Ureter (tissue), 1 donor: ENCODE measurements at regions not wholly inside any gene's neighbourhood (a gene's known extent, or its start where the extent isn't known, plus 50 kb on each side); places are given as distances from the start of the nearest gene placed in this dataset.

Experiments
- DNase-seq: peaks from one replicate; pipeline ENCODE4 v3.0.0-alpha.2; 2020; ENCODE audit warnings: low spot score
- donor health status: DM: yes; HTN: yes; CAD: no.

DNA sequence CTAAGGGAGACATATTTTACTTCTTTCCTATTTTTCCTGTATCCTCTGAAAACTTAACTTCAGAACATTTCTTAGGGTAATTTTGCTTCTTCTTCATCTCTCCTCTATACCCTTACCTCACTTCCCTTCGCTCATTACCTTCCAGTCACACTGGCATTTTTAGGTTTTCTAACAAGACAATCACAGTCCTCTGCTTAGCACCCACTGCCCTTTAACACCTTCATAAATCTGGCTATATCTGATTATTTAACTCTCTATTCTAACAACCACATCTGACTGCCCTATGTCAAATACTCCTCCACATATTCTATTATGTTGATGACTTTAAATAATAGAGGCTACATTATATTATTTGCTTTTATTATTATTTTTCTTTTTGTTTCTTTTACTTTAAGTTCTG is 1058.0 kb upstream of the CNTN5 start:
- no peak for DNase-seq

GRCh38 chr11:97963528-97964331 is 1057.0 kb upstream of the CNTN5 start:
- DNase-seq: no peak

DNA sequence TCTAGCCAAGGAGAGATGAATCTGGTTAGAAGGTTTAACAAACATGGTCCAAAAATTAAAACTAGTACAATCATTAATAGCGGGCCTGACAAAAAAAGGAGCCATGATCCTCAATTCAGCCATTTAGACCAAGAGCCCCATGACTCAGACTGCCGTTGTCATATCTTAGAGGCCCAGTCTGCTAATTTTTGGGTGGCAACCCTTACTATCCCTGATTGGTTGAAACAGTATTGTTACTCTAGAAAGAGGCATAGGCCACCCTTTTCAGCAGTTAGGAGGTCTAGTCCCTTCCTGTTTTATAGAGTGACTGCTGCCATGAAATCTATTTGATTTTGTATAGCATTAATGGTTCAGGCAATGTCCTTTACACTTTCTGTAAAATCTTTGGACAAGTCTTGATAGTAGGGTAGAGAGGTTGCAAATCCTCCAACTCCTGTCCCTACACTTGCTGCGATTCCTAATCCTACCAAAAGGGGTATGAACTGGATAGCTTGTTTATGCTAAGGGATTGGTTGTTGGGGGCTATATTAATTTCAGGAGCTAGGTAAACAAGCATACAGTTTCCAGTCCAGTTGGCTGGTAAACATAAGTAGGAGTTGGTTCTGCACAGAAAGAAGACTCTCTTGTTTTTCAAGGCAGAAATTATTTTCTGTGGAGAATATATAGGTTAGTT is 1056.3 kb upstream of the CNTN5 start:
- DNase-seq: no peak

DNA sequence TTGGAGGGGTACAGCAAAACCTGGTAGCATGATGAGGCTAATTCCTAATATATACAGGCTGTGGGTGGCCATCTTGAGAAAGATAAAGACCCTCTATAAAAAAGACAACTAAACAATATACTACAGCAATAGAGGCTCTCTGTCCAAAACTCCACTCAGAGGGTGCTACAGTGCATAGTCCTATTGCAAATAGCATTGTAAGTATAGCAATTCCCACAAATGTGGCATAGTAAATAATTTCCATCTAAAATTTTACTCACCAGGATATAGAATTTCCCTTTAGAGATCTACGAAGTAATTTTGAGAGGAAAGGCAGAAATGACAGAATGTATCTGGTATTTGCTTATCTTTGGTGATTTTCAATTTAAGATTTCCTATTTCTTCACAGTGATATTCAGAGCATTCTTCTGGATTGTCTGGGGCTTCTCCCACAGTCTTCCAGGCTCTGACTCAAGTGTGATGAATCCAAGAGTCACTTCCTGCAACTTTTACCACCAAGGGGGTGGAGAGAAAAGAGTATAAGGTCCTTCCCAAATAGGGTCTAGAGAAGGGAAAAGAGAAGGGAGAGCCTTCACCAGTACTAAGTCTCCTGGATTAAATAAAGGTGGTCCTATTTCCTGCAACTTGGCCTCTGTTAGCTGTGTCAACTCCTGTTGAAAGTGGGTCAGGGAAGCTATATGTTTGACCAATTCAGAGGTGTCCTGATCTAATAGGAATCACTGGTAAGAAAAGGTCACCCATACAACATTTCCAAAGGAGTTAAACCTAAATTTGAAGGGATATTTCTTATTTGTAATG is 1054.7 kb upstream of the CNTN5 start:
- DNase-seq: no peak

- no peak for DNase-seq
These were observed 1053.8 kb upstream of the CNTN5 start for GRCh38 chr11:97966901-97967300.

- no peak for DNase-seq
These were observed 1052.7 kb upstream of the CNTN5 start for GRCh38 chr11:97968071-97968470.

- no peak for DNase-seq
These were observed 1048.0 kb upstream of the CNTN5 start for GRCh38 chr11:97972731-97973130.

- no peak for DNase-seq
These were observed 1047.3 kb upstream of the CNTN5 start for GRCh38 chr11:97973352-97973857.

GRCh38 chr11:97974798-97975498 is 1045.8 kb upstream of the CNTN5 start:
- DNase-seq: no peak

- no peak for DNase-seq
These were observed 1043.0 kb upstream of the CNTN5 start for GRCh38 chr11:97977726-97978125.

DNA sequence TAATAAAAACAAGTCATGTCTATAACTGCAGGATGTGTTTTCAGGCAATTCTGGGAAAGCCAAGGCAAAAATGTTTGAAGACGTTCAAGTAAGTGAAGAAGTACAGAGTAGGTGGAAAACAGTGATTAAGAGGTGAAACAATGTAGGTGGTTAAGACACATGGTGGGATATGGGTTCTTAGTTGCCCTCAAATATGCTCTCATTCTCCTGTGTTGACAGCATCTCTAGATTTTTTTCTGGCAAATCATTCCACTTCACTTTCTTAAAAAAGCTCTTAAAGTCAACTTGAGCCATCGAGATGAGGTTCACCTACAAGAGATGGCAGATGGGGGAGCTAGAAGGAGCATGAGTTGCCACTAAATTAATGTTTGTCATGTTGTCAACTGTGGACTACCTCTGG is 1041.0 kb upstream of the CNTN5 start:
- DNase-seq: no peak

DNA sequence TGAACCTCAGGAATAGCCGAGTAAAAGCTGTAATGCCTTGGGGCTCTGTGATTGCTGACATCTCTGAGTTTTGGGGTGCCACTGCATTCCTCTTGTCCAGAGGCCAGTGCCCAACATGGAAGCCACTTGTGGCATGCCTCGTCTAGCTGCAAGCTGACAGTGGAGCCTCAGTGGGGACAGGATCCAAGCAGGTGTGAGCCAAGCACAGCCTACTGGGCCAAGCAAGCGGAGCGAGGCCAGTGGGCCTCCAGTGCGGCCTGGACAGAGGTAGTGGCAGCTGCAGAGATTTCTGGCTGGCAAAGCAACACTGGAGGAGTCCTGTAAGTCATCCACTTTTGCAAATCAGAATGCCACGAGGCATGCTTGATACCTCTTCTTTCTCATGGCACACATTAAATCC is 1038.2 kb upstream of the CNTN5 start:
- DNase-seq: no peak

- DNase-seq: no peak
These were observed 1031.6 kb upstream of the CNTN5 start for GRCh38 chr11:97989121-97989520.

GRCh38 chr11:97990162-97990920 is 1030.4 kb upstream of the CNTN5 start:
- DNase-seq: no peak

GRCh38 chr11:97993562-97993961 is 1027.2 kb upstream of the CNTN5 start:
- no peak for DNase-seq

DNA sequence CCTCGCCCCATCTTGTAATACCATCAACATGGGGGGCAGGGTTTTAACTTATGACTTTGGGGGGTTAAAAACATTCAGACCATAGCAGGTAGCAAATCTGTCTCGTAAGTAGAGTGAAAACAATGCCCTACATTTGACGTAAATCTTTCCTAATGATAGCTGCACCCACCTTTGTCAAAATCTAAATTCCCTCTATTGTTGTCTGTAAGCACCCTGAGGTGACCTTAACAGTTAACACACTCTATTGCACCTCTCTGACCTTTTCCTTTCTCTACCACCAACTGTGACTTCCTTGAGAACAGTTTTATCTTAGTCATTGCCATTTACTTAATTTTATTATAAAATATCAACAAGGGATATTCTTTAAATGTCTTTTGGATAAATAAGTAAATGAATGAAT is 1024.9 kb upstream of the CNTN5 start:
- no peak for DNase-seq

DNA sequence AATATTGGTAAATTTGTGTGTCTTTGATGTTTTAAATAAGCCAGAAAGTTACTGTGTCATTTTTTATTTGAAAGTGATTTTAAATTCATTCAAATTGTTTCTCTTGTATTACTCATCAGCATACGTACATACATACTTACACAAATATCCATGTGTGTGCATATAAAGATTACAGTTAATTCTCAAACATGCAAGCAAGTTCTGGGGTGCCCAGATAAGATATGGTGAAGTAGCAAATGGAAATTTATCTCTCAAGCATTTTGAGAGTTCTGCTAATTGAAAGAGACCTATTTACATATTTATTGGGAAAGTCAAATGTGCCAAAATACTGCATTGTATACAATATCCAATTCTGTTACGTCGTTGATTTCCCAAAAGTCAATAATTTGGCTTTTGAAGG is 1024.0 kb upstream of the CNTN5 start:
- DNase-seq: no peak

DNA sequence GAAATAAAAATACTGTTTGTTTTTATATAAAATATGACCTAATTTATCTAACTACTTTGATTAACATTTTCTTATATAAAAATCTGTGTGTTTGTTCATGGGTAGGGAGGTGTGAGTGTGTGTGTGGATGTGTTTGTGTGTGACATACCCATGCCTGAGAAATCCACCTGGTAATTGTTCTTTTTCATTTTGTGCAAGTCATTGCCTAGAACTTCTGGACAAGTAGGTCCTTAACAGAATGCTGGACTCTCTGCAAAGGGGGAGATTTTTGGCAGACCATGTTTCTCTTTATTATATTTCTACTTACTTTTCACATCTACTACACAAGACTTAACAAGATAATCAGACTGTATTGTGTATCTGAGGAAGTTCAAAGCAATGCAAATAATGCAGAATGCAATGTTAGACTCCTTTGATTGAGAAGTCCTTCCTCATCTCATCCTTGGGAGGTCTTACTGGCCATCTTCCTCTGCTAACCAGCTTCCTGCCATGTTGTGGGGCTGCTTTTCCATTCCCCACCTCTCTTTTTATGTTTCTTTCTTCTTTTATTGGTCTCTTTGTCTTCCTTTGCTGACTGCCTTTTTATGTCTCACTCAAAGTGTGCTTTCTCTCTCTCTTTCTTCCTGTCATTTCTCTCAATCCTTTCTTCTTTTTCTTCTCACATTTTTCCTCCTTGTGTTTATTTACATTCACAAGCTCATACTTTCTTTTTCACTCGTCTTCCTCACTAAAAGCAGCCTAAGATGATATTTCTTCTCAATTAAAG is 1017.0 kb upstream of the CNTN5 start:
- no peak for DNase-seq

GRCh38 chr11:98007072-98007471 is 1013.7 kb upstream of the CNTN5 start:
- DNase-seq: no peak

DNA sequence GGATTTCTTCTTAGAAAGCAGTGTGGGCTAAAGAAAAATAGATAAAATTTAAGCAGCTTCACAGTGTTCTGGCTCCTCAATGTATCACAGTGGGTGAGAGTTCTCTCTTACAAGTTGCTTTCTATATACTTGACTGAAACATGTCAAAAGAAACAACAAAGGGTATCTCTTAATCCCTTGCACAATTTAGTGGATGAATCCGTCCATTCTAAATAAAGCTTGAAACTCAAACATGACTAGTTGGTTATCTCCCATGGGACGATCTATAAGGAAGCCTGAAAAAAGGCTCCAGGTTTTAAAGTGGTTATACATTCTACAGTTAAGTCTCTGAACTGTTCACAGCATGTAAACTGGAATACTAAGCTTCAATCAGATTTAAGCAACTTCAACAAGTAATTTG is 993.1 kb upstream of the CNTN5 start:
- no peak for DNase-seq
